Vagina (tissue), 2 donors: ENCODE measurements at regions not wholly inside any gene's neighbourhood (a gene's known extent, or its start where the extent isn't known, plus 50 kb on each side); places are given as distances from the start of the nearest gene placed in this dataset.

Experiments used
- DNase-seq, 2 donors: peaks; one replicate each; pipeline ENCODE4 v3.0.0-alpha.2; 2017; ENCODE audit errors: extremely low spot score in 2 of 2
- H3K27ac ChIP-seq: fragments of 200-600 bp; sonication (generic); one replicate; pipeline ENCODE4 v1.5.1; 2019
- H3K27me3 ChIP-seq: fragments of 200-600 bp; sonication (generic); one replicate; pipeline ENCODE4 v1.5.1; 2019
- H3K36me3 ChIP-seq, 2 donors: fragments of 200-600 bp; sonication (generic); one replicate each; pipeline ENCODE4 v1.5.1; 2017 to 2019
- H3K4me1 ChIP-seq: fragments of 200-600 bp; sonication (generic); one replicate; pipeline ENCODE4 v1.5.1; 2019
- H3K4me3 ChIP-seq, 2 donors: fragments of 200-600 bp; sonication (generic); 1 replicate in 1 of 2; 2 replicates in 1 of 2; pipeline ENCODE4 v1.5.1; 2016 to 2019
- H3K9me3 ChIP-seq: fragments of 200-600 bp; sonication (generic); one replicate; pipeline ENCODE4 v1.5.1; 2019
- POLR2A ChIP-seq, 2 donors: fragments of 450-650 bp; IDR thresholded peaks; one replicate each; pipeline ENCODE4 v1.6.1; 2017; ENCODE audit warnings: antibody characterized with exemption in 2 of 2, mild to moderate bottlenecking in 2 of 2, moderate library complexity in 2 of 2
- POLR2AphosphoS5 ChIP-seq, 2 donors: sonication (generic); formaldehyde crosslinking; IDR thresholded peaks; one replicate each; pipeline ENCODE4 v1.9.0; 2017; ENCODE audit warnings: antibody characterized with exemption in 2 of 2, mild to moderate bottlenecking in 2 of 2, low read depth in 1 of 2; ENCODE audit not compliant: insufficient read depth in 1 of 2
- intact Hi-C: fragments of 100-400 bp; cut with DNase I; formaldehyde crosslinking; loops from one replicate; pipeline ENCODE4 v1.15.1; 2023
- TF ChIP-seq, protein P1 (sequence below), 3 experiments: fragments of 450-650 bp in 2 of 3; fragments of 200-600 bp in 1 of 3; sonication (generic) in 1 of 3; IDR thresholded peaks; one replicate each; pipeline ENCODE4 v1.5.1; 2017 to 2019; ENCODE audit warnings: antibody characterized with exemption in 3 of 3, mild to moderate bottlenecking in 2 of 3, moderate library complexity in 2 of 3

DNA sequence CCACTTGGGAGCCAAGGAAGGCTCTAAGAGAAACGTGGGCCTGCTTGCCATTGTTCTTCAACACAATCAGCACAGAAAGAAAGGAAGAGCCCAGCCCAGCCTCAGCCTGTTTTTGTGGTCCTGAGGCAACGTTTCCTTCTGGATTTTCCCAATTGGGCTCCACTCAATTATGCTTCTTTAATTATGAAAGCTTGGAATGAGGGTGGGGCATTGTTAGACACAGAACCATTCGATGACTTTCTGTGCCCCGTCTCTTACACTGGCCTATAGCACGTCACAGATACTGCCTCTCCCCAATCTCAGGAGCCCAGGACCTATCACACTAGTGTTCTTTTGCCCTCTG lies 207.4 kb downstream of the ZFP36L2 start:
- Histone ChIP-seq H3K27me3 (no peaks in the 10 kb centered on the region), H3K4me3 (no peak overlapping the region), H3K27ac (peak overlapping the region; percentile 78), H3K4me1 (peaks cover 19% of the 10 kb centered on the region), H3K9me3 (no peaks in the 10 kb centered on the region), H3K36me3 (no peaks in the 10 kb centered on the region)
- no peak for DNase-seq
- TF ChIP-seq, protein P1, sequence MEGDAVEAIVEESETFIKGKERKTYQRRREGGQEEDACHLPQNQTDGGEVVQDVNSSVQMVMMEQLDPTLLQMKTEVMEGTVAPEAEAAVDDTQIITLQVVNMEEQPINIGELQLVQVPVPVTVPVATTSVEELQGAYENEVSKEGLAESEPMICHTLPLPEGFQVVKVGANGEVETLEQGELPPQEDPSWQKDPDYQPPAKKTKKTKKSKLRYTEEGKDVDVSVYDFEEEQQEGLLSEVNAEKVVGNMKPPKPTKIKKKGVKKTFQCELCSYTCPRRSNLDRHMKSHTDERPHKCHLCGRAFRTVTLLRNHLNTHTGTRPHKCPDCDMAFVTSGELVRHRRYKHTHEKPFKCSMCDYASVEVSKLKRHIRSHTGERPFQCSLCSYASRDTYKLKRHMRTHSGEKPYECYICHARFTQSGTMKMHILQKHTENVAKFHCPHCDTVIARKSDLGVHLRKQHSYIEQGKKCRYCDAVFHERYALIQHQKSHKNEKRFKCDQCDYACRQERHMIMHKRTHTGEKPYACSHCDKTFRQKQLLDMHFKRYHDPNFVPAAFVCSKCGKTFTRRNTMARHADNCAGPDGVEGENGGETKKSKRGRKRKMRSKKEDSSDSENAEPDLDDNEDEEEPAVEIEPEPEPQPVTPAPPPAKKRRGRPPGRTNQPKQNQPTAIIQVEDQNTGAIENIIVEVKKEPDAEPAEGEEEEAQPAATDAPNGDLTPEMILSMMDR (IDR thresholded peaks at IDR 0.05), result no peak
- TF ChIP-seq POLR2AphosphoS5 (IDR thresholded peaks at IDR 0.05; ENCODE audit: insufficient read depth in 1 of 2, low read depth in 1 of 2), result no peak
- TF ChIP-seq POLR2A (IDR thresholded peaks at IDR 0.05), result no peak
- intact Hi-C loops, result no loop called here

GRCh38 chr2:43018179-43019024 lies 208.0 kb downstream of the ZFP36L2 start:
- no peaks in the 10 kb centered on the region for H3K36me3 ChIP-seq
- peak overlapping the region; percentile 78 for H3K27ac ChIP-seq
- peaks cover 19% of the 10 kb centered on the region for H3K4me1 ChIP-seq
- DNase-seq, result peak in 1 of 2 donors; percentile 99
- H3K27me3 ChIP-seq, result no peaks in the 10 kb centered on the region
- peak in 1 of 2 donors; percentile 38 for TF ChIP-seq POLR2A (IDR thresholded peaks at IDR 0.05)
- TF ChIP-seq, protein P1 (IDR thresholded peaks at IDR 0.05), result no peak
- TF ChIP-seq POLR2AphosphoS5 (IDR thresholded peaks at IDR 0.05; ENCODE audit: insufficient read depth in 1 of 2, low read depth in 1 of 2), result peak; percentile 83 to 93
- H3K9me3 ChIP-seq, result no peaks in the 10 kb centered on the region
- intact Hi-C loops, result no loop called here
- H3K4me3 ChIP-seq, result no peak overlapping the region

- no peaks in the 10 kb centered on the region for H3K36me3 ChIP-seq
- intact Hi-C loops, result no loop called here
- H3K4me3 ChIP-seq, result no peak overlapping the region
- no peak overlapping the region for H3K27ac ChIP-seq
- peaks cover 16% of the 10 kb centered on the region for H3K4me1 ChIP-seq
- TF ChIP-seq, protein P1 (IDR thresholded peaks at IDR 0.05), result no peak
- TF ChIP-seq POLR2AphosphoS5 (IDR thresholded peaks at IDR 0.05; ENCODE audit: insufficient read depth in 1 of 2, low read depth in 1 of 2) (no peak), POLR2A (IDR thresholded peaks at IDR 0.05) (no peak)
- no peaks in the 10 kb centered on the region for H3K27me3 ChIP-seq
- H3K9me3 ChIP-seq, result no peaks in the 10 kb centered on the region
- no peak for DNase-seq
Measured at GRCh38 chr2:43013821-43014345, 212.5 kb downstream of the ZFP36L2 start.

DNA sequence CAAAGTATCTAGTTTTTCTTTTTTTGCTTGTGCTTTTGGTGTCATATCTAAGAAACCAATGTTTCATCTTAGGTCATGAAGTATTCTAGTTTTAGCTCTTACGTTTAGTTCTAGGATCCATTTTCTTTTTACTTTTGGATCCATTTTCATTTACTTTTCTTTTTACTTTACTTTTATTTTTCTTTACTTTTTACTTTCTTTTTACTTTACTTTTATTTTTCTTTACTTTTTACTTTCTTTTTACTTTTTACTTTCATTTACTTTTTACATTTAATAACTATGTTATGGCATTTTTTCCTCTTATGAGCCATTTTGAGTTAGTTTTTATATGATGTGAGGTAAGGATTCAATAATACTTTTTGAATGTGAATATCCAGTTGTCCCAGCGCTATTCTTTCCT lies 213.4 kb downstream of the ZFP36L2 start:
- Histone ChIP-seq H3K4me1 (peaks cover 7% of the 10 kb centered on the region), H3K27me3 (no peaks in the 10 kb centered on the region), H3K36me3 (no peaks in the 10 kb centered on the region), H3K9me3 (no peaks in the 10 kb centered on the region), H3K27ac (no peak overlapping the region), H3K4me3 (no peak overlapping the region)
- no peak for TF ChIP-seq POLR2A (IDR thresholded peaks at IDR 0.05)
- no peak for TF ChIP-seq POLR2AphosphoS5 (IDR thresholded peaks at IDR 0.05; ENCODE audit: insufficient read depth in 1 of 2, low read depth in 1 of 2)
- TF ChIP-seq, protein P1 (IDR thresholded peaks at IDR 0.05), result no peak
- DNase-seq, result no peak
- intact Hi-C loops, result no loop called here

GRCh38 chr2:43011158-43011491 lies 215.3 kb downstream of the ZFP36L2 start:
- peaks cover 4% of the 10 kb centered on the region for H3K4me1 ChIP-seq
- intact Hi-C loops, result no loop called here
- no peaks in the 10 kb centered on the region for H3K27me3 ChIP-seq
- H3K36me3 ChIP-seq, result no peaks in the 10 kb centered on the region
- TF ChIP-seq, protein P1 (IDR thresholded peaks at IDR 0.05), result no peak
- TF ChIP-seq POLR2AphosphoS5 (IDR thresholded peaks at IDR 0.05; ENCODE audit: insufficient read depth in 1 of 2, low read depth in 1 of 2), result no peak
- no peak for TF ChIP-seq POLR2A (IDR thresholded peaks at IDR 0.05)
- no peak overlapping the region for H3K27ac ChIP-seq
- H3K4me3 ChIP-seq, result no peak overlapping the region
- H3K9me3 ChIP-seq, result no peaks in the 10 kb centered on the region
- DNase-seq, result no peak
